SIG-M5 (cell line): ENCODE measurements at regions not wholly inside any gene's neighbourhood (a gene's known extent, or its start where the extent isn't known, plus 50 kb on each side); places are given as distances from the start of the nearest gene placed in this dataset.

Experiments
- DNase-seq: peaks from one replicate; lab custom pipeline; 2025; lab: John Stamatoyannopoulos, UW

- no peak for DNase-seq
Measured at GRCh38 chr16:54512467-54512995, 225.9 kb upstream of the IRX3 start.

GRCh38 chr16:54511222-54511731 lies 224.7 kb upstream of the IRX3 start:
- no peak for DNase-seq

GRCh38 chr16:54510685-54511221 lies 224.2 kb upstream of the IRX3 start:
- no peak for DNase-seq

GRCh38 chr16:54509456-54509855 lies 222.9 kb upstream of the IRX3 start:
- no peak for DNase-seq

GRCh38 chr16:54508351-54508750 lies 221.8 kb upstream of the IRX3 start:
- DNase-seq, result no peak

GRCh38 chr16:54506741-54507500 lies 220.3 kb upstream of the IRX3 start:
- DNase-seq, result no peak

- no peak for DNase-seq
Measured at GRCh38 chr16:54506214-54506580, 219.6 kb upstream of the IRX3 start.

GRCh38 chr16:54505549-54506213 lies 219.1 kb upstream of the IRX3 start:
- DNase-seq, result no peak

- DNase-seq, result no peak
Measured at GRCh38 chr16:54504372-54504771, 217.8 kb upstream of the IRX3 start.

GRCh38 chr16:54503856-54504219 lies 217.3 kb upstream of the IRX3 start:
- DNase-seq, result no peak

GRCh38 chr16:54503011-54503855 lies 216.6 kb upstream of the IRX3 start:
- DNase-seq, result no peak

- no peak for DNase-seq
Measured at GRCh38 chr16:54501797-54502196, 215.2 kb upstream of the IRX3 start.

- no peak for DNase-seq
Measured at GRCh38 chr16:54493594-54493993, 207.0 kb upstream of the IRX3 start.

GRCh38 chr16:54493061-54493460 lies 206.5 kb upstream of the IRX3 start:
- no peak for DNase-seq

- DNase-seq, result no peak
Measured at GRCh38 chr16:54490112-54490488, 203.5 kb upstream of the IRX3 start.

- DNase-seq, result no peak
Measured at GRCh38 chr16:54489225-54490111, 202.9 kb upstream of the IRX3 start.

GRCh38 chr16:54488729-54489128 lies 202.1 kb upstream of the IRX3 start:
- DNase-seq, result no peak

- no peak for DNase-seq
Measured at GRCh38 chr16:54487933-54488332, 201.3 kb upstream of the IRX3 start.

GRCh38 chr16:54484700-54485099 lies 198.1 kb upstream of the IRX3 start:
- no peak for DNase-seq

GRCh38 chr16:54482892-54483574 lies 196.4 kb upstream of the IRX3 start:
- DNase-seq, result no peak

- DNase-seq, result no peak
Measured at GRCh38 chr16:54480429-54480828, 193.8 kb upstream of the IRX3 start.
